GM12892 (cell line): ENCODE measurements at regions not wholly inside any gene's neighbourhood (a gene's known extent, or its start where the extent isn't known, plus 50 kb on each side); places are given as distances from the start of the nearest gene placed in this dataset.

ENCODE experiments used
- DNase-seq: peaks from one replicate; pipeline ENCODE4 v3.0.0; 2011; ENCODE audit not compliant: insufficient read length
- FAIRE-seq: peaks from 2 replicates; lab custom pipeline; 2011; peaks lifted over from hg19 to GRCh38; lab: Jason Lieb, UNC
- POLR2A ChIP-seq: IDR thresholded peaks from 2 replicates; pipeline ENCODE4 v1.6.1; 2011; ENCODE audit warnings: low read depth, low read length, control low read depth
- POLR2AphosphoS5 ChIP-seq: IDR thresholded peaks from 2 replicates; pipeline ENCODE4 v1.6.1; 2011; ENCODE audit warnings: low read depth, low read length, control low read depth
- TAF1 ChIP-seq: IDR thresholded peaks from 2 replicates; pipeline ENCODE4 v1.6.1; 2011; ENCODE audit warnings: low read depth, mild to moderate bottlenecking, control low read depth, low read length, borderline replicate concordance

GRCh38 chr3:104102386-104102785 is 1264.3 kb upstream of the ALCAM start:
- DNase-seq (no peak), FAIRE-seq (peak; percentile 81)
- TF ChIP-seq POLR2A = no peak
- no peak for TF ChIP-seq POLR2AphosphoS5
- TF ChIP-seq TAF1 = no peak

GRCh38 chr3:104106276-104106675 is 1260.4 kb upstream of the ALCAM start:
- TF ChIP-seq TAF1 = no peak
- TF ChIP-seq POLR2AphosphoS5 = no peak
- TF ChIP-seq POLR2A = no peak
- no peak for FAIRE-seq

GRCh38 chr3:104108522-104108921 is 1258.2 kb upstream of the ALCAM start:
- FAIRE-seq (no peak), DNase-seq (no peak)
- TF ChIP-seq POLR2AphosphoS5 = no peak
- no peak for TF ChIP-seq POLR2A
- no peak for TF ChIP-seq TAF1

More at GRCh38 chr3:104106276-104106675, 1260.4 kb upstream of the ALCAM start:
- DNase-seq = no peak

GRCh38 chr3:104126463-104126862 is 1240.2 kb upstream of the ALCAM start:
- TF ChIP-seq TAF1 (no peak), POLR2A (no peak), POLR2AphosphoS5 (no peak)
- DNase-seq = no peak
- FAIRE-seq = no peak

- DNase-seq (no peak), FAIRE-seq (no peak)
- TF ChIP-seq POLR2A (no peak), POLR2AphosphoS5 (no peak), TAF1 (no peak)
Measured at GRCh38 chr3:104126864-104127553, 1239.7 kb upstream of the ALCAM start.

GRCh38 chr3:104127830-104128229 is 1238.9 kb upstream of the ALCAM start:
- no peak for DNase-seq
- no peak for TF ChIP-seq POLR2A
- no peak for TF ChIP-seq POLR2AphosphoS5
- TF ChIP-seq TAF1 = no peak
- FAIRE-seq = no peak

- FAIRE-seq (no peak), DNase-seq (no peak)
- TF ChIP-seq POLR2A (no peak), POLR2AphosphoS5 (no peak)
Measured at GRCh38 chr3:104132566-104133403, 1233.9 kb upstream of the ALCAM start.

- TF ChIP-seq TAF1 = no peak
- no peak for TF ChIP-seq POLR2A
- no peak for TF ChIP-seq POLR2AphosphoS5
- DNase-seq = no peak
- FAIRE-seq = no peak
Measured at GRCh38 chr3:104133630-104134029, 1233.1 kb upstream of the ALCAM start.

- no peak for DNase-seq
- TF ChIP-seq TAF1 (no peak), POLR2A (no peak), POLR2AphosphoS5 (no peak)
- FAIRE-seq = no peak
Measured at GRCh38 chr3:104137116-104137515, 1229.6 kb upstream of the ALCAM start.

GRCh38 chr3:104145164-104145563 is 1221.5 kb upstream of the ALCAM start:
- no peak for FAIRE-seq

GRCh38 chr3:104149154-104149553 is 1217.6 kb upstream of the ALCAM start:
- DNase-seq = no peak

More at GRCh38 chr3:104145164-104145563, 1221.5 kb upstream of the ALCAM start:
- no peak for DNase-seq
- TF ChIP-seq POLR2AphosphoS5 = no peak
- TF ChIP-seq TAF1 = no peak
- TF ChIP-seq POLR2A = no peak

More at GRCh38 chr3:104149154-104149553, 1217.6 kb upstream of the ALCAM start:
- FAIRE-seq = peak; percentile 40
- no peak for TF ChIP-seq POLR2A
- TF ChIP-seq TAF1 = no peak
- no peak for TF ChIP-seq POLR2AphosphoS5
